ENCODE measurements at regions not wholly inside any gene's neighbourhood (a gene's known extent, or its start where the extent isn't known, plus 50 kb on each side); places are given as distances from the start of the nearest gene placed in this dataset.
A peak's percentile ranks its signal among the peaks of the same experiment; 100 is the strongest.
"Not testable (repeated sequence)": the region's sequence is repeated elsewhere in the genome, so short reads cannot be mapped to it uniquely, and the experiment has no call there.

GRCh38 chr6:53446151-53446550, 97.4 kb upstream of the ELOVL5 start:
- no peak for DNase-seq (ENCODE audit: low read depth in 2 of 3, low spot score in 1 of 3)

GRCh38 chr6:53441761-53442160, 93.0 kb upstream of the ELOVL5 start:
- no peak for DNase-seq (ENCODE audit: low read depth in 2 of 3, low spot score in 1 of 3)

- DNase-seq (ENCODE audit: low read depth in 2 of 3, low spot score in 1 of 3): no peak
Measured at GRCh38 chr6:53441035-53441493, 92.3 kb upstream of the ELOVL5 start.

GRCh38 chr6:53440336-53440945, 91.7 kb upstream of the ELOVL5 start:
- DNase-seq (ENCODE audit: low read depth in 2 of 3, low spot score in 1 of 3): no peak

DNA sequence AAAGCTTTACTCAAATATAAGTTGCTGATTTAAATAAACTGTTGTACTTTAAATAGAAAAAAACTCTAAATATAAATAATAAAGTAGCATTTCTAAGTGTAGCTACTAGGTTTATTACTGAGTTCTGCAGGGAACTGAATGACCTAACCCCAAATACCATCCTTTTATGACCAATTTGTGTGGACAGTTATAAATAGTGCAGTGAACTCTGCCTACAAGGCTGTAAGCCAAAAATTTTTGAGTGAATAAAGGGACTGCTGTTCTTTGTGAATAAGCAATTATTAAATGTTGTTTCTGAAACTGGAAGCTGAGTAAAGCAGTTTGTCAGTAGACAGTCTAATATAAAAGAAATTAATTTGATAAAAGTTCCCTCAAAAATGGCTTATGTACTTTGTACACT, 90.8 kb upstream of the ELOVL5 start:
- DNase-seq (ENCODE audit: low read depth in 2 of 3, low spot score in 1 of 3): no peak

GRCh38 chr6:53437557-53438202, 88.9 kb upstream of the ELOVL5 start:
- DNase-seq (ENCODE audit: low read depth in 2 of 3, low spot score in 1 of 3): peak in 1 of 3 donors; percentile 14

GRCh38 chr6:53436526-53437303, 88.0 kb upstream of the ELOVL5 start:
- DNase-seq (ENCODE audit: low read depth in 2 of 3, low spot score in 1 of 3): no peak

DNA sequence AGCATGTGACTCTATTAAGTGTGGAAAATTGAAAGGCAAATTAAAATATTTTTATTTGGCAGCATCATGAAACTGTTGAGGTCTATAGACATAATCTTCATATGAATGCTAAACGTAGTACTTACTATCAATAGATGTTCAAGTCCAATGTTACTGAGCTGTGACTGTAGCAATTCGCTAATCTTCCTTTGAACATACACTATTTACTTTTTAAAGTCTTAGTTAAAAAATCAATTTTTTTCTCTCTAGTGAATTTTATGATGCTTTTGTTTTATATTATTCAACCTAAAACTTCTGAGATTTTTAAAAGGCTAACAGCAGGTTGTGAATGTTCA, 85.2 kb upstream of the ELOVL5 start:
- DNase-seq (ENCODE audit: low read depth in 2 of 3, low spot score in 1 of 3): no peak

- DNase-seq (ENCODE audit: low read depth in 2 of 3, low spot score in 1 of 3): no peak
Measured at GRCh38 chr6:53433261-53433950, 84.7 kb upstream of the ELOVL5 start.

DNA sequence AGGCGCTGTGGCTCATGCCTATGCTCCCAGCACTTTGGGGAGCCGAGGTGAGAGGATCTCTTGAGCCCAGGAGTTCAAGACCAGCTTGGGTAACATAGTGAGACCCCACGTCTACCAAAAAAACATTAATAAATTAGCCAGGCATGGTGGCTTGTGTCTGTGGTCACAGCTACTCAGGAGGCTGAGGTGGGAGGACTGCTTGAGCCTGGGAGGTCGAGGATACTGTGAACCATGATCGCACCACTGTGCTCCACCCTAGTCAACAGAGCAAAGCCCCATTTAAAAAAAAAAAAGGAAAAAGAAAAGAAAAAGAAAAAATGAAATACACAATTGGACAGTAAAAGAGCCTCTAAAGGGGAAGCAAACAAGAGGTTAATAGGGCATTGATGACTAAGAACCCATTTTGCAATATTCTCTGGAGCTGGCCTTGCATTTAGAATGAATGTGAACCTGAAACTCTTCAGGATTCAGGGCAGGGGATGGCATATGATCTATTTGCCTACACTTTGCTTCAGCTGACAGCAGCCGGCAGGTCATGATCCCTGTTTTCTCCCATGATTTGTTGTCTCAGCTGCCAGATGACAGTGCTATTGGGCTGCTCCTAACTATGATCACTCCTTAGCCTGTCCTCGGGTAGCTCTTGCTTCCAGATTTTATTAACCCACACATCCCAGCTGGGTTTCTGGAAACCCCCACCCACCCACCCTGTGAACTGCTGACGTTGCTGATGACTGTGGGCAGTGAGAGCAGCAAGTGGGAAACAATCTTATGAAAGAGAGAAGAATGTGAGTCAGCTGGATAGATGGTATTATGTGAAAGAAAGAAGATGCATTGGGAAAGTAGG, 83.8 kb upstream of the ELOVL5 start:
- no peak for DNase-seq (ENCODE audit: low read depth in 2 of 3, low spot score in 1 of 3)

DNA sequence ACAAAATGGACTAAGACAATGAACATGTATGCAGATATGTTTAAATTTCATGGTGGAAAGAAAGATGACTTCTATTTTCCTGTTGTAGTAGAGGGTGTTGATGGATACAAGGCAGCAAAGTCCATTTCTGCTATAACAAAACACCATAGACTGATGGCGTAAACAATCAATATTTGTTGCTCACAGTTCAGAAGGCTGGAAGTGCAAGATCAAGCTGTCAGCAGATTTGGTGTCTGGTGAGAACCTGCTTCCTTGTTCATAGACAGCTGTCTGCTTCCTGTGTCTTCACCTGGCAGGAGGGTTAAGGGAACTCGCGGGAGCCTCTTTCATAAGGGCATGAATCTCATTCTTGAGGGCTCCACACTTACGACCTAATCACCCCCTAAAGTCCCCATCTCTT, 83.0 kb upstream of the ELOVL5 start:
- DNase-seq (ENCODE audit: low read depth in 2 of 3, low spot score in 1 of 3): no peak

DNA sequence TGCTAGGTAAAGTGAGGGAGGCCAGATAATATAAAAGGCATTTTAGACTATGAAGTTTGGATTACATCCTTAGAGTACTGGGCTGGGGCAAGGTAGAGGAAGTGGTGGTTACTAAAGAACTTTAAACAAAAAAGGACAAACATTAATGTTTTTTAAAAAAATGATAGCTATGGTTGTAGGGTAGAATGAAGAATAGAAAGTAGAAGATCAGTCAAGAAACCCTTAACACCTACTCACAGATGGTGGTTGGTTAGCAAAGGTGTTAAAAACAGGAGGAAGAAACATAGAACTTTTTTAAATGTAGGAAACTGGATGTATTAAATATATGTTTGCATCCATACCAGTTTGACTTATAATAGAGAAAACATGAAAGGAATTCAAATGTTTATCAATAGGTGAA, 80.7 kb upstream of the ELOVL5 start:
- DNase-seq (ENCODE audit: low read depth in 2 of 3, low spot score in 1 of 3): no peak

DNA sequence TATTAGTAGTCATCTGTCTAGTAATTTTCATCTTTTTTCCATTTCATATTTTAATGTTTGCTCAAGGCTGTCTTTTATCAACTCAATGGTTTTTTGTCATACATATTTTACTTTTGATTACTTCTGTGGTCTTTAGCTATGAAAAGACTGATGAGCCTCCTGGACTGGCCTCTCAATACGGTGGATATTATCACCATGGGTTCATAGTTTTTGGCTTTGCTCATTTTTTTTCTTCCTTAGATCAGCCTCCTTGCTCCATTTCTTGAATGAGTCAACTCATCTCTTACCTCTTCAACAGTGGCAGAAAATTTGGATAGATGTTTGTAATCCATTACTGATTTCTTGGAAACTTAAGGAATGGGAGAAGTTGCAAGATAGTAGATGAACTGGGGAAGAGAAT, 80.1 kb upstream of the ELOVL5 start:
- no peak for DNase-seq (ENCODE audit: low read depth in 2 of 3, low spot score in 1 of 3)

DNA sequence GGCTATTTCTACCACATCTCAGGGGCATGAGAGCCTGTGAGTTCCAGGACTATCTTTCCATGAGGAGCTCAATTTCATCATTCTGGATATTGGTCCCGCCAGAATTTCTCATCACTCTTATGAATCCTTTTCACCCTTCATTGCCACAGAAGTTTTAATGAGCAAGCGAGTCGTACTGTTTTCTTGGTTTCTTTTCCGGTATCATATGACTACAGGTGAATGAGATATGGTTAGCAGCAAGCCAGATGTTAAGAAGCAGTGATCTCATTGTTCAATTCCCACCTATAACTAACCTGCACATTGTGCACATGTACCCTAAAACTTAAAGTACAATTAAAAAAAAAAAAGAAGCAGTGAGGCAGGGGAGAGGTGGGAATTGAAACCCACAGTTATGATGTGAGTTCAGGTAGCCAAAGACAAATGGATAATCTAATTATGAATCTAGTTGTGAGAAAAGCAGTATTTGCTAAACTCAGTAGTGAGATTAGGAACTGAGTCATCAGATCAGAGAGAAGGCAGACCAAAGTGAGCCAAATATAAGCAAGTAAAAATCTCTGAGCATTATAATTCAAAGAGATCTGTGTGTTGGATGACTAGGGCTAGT, 78.0 kb upstream of the ELOVL5 start:
- DNase-seq (ENCODE audit: low read depth in 2 of 3, low spot score in 1 of 3): no peak

DNA sequence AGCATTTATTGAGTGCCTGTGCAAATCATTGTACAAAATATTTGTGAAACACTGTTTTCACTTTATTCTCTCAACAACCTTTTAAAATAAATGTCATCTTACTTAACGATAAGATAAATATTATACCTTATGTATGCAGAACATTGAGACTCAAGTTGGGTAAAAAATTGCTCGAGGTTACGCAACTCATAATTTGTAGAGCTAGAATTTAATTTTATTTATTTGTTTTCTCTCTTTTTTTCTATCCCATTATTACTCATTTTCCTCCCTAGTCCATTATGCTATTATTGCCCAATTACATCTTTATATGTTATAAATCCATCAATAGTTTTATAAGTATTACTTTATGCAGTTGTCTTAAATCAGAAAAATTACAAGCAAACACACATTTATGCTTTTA, 77.4 kb upstream of the ELOVL5 start:
- DNase-seq (ENCODE audit: low read depth in 2 of 3, low spot score in 1 of 3): no peak

DNA sequence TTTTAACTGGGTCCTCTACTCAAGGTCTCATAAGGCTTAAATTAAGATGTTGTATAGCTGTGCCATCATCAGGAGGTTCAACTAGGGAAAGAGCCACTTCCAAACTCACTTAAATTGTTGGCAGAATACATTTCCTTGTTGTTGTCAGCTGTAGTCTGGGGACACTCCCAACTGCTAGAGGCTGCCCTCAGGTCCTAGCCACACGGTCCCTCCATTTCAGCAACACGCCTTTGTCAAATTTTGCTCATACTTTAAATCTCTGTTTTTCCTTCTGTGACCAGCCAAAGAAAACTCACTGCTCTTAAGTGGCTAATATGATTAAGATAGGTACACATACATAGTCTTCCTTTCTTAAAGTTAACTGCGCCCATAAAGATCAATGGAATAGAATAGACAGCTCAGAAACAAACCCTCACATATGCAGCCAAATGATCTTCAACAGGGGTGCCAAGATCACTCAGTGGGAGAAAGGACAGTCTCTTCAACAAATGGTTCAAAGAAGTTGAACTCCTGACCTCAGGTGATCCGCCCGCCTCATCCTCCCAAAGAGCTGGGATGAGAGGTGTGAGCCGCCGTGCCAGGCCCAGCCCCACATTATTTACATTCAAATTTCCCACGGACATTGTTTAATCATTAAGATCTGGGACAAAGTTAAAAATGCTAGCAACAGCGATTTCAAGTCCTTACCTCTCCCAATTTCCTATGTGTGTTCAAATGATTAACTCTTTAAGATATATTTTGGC, 76.4 kb upstream of the ELOVL5 start:
- DNase-seq (ENCODE audit: low read depth in 2 of 3, low spot score in 1 of 3): no peak

GRCh38 chr6:53424300-53424699, 75.5 kb upstream of the ELOVL5 start:
- no peak for DNase-seq (ENCODE audit: low read depth in 2 of 3, low spot score in 1 of 3)

- not testable (repeated sequence) for DNase-seq (ENCODE audit: low read depth in 2 of 3, low spot score in 1 of 3)
Measured at GRCh38 chr6:53423560-53423959, 74.8 kb upstream of the ELOVL5 start.

- no peak for DNase-seq (ENCODE audit: low read depth in 2 of 3, low spot score in 1 of 3)
Measured at GRCh38 chr6:53419026-53419425, 70.3 kb upstream of the ELOVL5 start.

- no peak for DNase-seq (ENCODE audit: low read depth in 2 of 3, low spot score in 1 of 3)
Measured at GRCh38 chr6:53418288-53418687, 69.5 kb upstream of the ELOVL5 start.
